ENCODE measurements at regions not wholly inside any gene's neighbourhood (a gene's known extent, or its start where the extent isn't known, plus 50 kb on each side); places are given as distances from the start of the nearest gene placed in this dataset.
"Not testable (repeated sequence)": the region's sequence is repeated elsewhere in the genome, so short reads cannot be mapped to it uniquely, and the experiment has no call there.

GRCh38 chr6:67886036-67886707, 748.9 kb upstream of the ADGRB3 start:
- FAIRE-seq = no peak
- DNase-seq (ENCODE audit: insufficient read length, low spot score) = no peak
- TF ChIP-seq POU2F2 (IDR thresholded peaks at IDR 0.05; ENCODE audit: low read depth, low read length) = no peak
- TF ChIP-seq TAF1 (IDR thresholded peaks at IDR 0.05; ENCODE audit: low read depth, low read length) = no peak
- no peak for TF ChIP-seq POLR2AphosphoS5 (IDR thresholded peaks at IDR 0.05; ENCODE audit: low read depth, low read length)
- TF ChIP-seq POLR2A (IDR thresholded peaks at IDR 0.05; ENCODE audit: low read depth, low read length) = no peak
- no peak for TF ChIP-seq SPI1 (IDR thresholded peaks at IDR 0.05; ENCODE audit: low read depth, low read length)

- no peak for TF ChIP-seq POLR2AphosphoS5 (IDR thresholded peaks at IDR 0.05; ENCODE audit: low read depth, low read length)
- TF ChIP-seq POU2F2 (IDR thresholded peaks at IDR 0.05; ENCODE audit: low read depth, low read length) = no peak
- no peak for TF ChIP-seq POLR2A (IDR thresholded peaks at IDR 0.05; ENCODE audit: low read depth, low read length)
- TF ChIP-seq TAF1 (IDR thresholded peaks at IDR 0.05; ENCODE audit: low read depth, low read length) = no peak
- TF ChIP-seq SPI1 (IDR thresholded peaks at IDR 0.05; ENCODE audit: low read depth, low read length) = no peak
- no peak for TF ChIP-seq PAX5 (IDR thresholded peaks at IDR 0.05; ENCODE audit: insufficient read depth, low read length, severe bottlenecking)
- no peak for DNase-seq (ENCODE audit: insufficient read length, low spot score)
- no peak for FAIRE-seq
Observed at GRCh38 chr6:67885081-67886033, 749.7 kb upstream of the ADGRB3 start.

DNA sequence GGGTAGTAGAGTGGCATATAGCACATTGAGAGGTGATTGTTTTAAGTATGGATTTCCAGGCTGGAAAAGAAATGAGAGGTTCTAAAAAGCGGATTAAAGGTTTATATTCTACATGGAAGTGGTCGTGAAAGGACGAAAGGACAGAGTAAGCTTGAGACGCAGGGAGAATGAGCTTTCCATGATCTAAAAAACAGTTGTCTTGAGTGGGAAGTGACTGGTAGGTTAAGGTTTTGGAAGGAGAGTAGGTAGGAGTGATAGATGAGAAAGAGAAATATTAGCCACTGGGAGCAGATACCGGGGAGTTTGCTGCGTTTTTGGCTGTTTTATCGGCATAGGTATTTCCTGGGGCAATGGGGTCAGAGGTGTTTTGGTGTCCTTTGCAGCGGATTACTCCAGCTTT, 750.6 kb upstream of the ADGRB3 start:
- TF ChIP-seq PAX5 (IDR thresholded peaks at IDR 0.05; ENCODE audit: insufficient read depth, low read length, severe bottlenecking) (no peak), TAF1 (IDR thresholded peaks at IDR 0.05; ENCODE audit: low read depth, low read length) (no peak), POLR2A (IDR thresholded peaks at IDR 0.05; ENCODE audit: low read depth, low read length) (no peak), SPI1 (IDR thresholded peaks at IDR 0.05; ENCODE audit: low read depth, low read length) (no peak), POU2F2 (IDR thresholded peaks at IDR 0.05; ENCODE audit: low read depth, low read length) (no peak), POLR2AphosphoS5 (IDR thresholded peaks at IDR 0.05; ENCODE audit: low read depth, low read length) (no peak)
- FAIRE-seq (no peak), DNase-seq (ENCODE audit: insufficient read length, low spot score) (no peak)

DNA sequence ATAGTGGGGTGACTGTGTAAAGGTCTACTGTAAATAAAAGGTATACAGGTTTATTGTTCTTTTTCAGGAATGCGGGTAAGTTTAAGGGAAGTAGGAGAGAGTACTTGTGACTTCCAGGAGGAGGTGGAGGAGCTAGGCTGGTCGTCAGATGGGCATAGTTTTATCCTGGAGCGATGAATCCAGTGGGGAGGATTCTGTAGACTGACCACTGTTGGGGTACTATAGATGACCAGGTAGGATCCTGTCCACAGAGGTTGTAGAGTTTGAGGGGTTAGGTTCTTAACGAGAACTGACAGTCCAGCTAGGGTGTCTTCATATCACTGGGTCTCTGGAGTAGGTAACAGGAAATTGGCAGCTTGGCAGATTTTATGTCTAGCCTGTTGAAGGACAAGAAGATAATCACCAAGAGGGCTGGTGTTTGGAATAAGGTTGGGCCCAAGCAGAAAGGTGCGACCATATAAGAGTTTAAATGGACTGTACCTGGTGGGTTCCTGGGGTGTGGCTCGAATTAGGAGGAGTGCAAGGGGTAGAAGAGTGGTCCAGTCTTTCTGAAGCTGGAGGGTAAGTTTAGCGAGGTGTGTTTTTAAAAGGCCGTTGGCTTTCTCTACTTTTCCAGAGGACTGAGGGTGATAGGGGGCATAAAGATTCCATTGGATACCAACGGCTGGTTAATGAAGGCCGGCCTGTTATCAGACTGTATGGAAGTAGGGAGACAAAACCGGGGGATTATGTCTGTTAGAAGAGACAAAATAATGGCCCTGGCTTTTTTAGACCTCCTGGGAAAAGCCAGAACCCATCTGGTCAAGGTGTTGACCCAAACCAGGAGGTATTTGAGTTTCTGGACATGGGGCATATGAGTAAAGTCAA, 751.3 kb upstream of the ADGRB3 start:
- FAIRE-seq = no peak
- TF ChIP-seq POLR2A (IDR thresholded peaks at IDR 0.05; ENCODE audit: low read depth, low read length) = no peak
- no peak for TF ChIP-seq SPI1 (IDR thresholded peaks at IDR 0.05; ENCODE audit: low read depth, low read length)
- TF ChIP-seq TAF1 (IDR thresholded peaks at IDR 0.05; ENCODE audit: low read depth, low read length) = no peak
- no peak for TF ChIP-seq PAX5 (IDR thresholded peaks at IDR 0.05; ENCODE audit: insufficient read depth, low read length, severe bottlenecking)
- no peak for TF ChIP-seq POLR2AphosphoS5 (IDR thresholded peaks at IDR 0.05; ENCODE audit: low read depth, low read length)
- no peak for TF ChIP-seq POU2F2 (IDR thresholded peaks at IDR 0.05; ENCODE audit: low read depth, low read length)

DNA sequence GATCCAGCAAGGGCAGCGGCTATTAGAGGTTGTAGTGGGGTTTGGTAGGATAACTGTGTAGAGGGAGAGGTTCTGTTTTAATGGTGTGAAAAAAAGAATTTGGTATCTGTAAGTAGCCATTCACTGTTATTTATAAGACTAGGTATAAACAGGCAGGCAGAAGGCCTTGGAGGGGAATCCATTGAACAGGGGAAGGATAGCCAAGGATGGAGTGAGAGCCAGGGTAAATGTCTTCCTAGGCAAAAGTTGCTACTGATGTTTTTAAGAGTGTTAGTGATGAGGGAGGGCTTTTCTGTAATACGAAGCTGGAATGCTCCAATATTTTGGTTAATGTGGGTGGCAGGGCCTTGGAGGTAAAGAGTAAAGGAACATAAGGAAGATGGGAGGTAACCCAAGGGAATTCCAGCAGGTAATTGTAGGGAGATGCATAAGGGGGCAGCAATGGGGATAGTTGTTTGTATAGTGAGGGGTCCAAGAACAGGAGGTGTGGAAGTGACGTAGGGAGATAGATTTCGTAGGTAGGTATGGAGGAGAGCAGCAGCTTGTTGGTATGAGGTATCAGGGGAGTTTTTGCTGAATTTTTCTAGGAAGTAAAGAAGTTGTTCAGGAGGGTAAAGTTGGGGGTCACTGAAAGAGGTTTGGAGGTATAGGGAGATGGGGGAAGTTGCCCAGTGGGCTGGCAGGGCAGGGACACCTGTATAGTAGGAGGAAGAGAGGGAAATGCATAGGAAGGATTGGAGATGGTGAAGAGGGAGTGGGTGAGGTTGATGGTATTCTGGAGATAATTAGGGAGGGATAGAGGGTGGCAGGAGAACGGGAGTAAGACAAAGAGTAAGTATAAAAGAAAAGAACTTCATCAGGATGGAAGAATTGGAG, 752.4 kb upstream of the ADGRB3 start:
- no peak for FAIRE-seq
- no peak for DNase-seq (ENCODE audit: insufficient read length, low spot score)
- TF ChIP-seq SPI1 (IDR thresholded peaks at IDR 0.05; ENCODE audit: low read depth, low read length) = no peak
- TF ChIP-seq POU2F2 (IDR thresholded peaks at IDR 0.05; ENCODE audit: low read depth, low read length) = no peak
- TF ChIP-seq POLR2AphosphoS5 (IDR thresholded peaks at IDR 0.05; ENCODE audit: low read depth, low read length) = no peak
- TF ChIP-seq POLR2A (IDR thresholded peaks at IDR 0.05; ENCODE audit: low read depth, low read length) = no peak
- no peak for TF ChIP-seq PAX5 (IDR thresholded peaks at IDR 0.05; ENCODE audit: insufficient read depth, low read length, severe bottlenecking)
- no peak for TF ChIP-seq TAF1 (IDR thresholded peaks at IDR 0.05; ENCODE audit: low read depth, low read length)

More for the DNA sequence above, 751.3 kb upstream of the ADGRB3 start:
- no peak for DNase-seq (ENCODE audit: insufficient read length, low spot score)

GRCh38 chr6:67881706-67882065, 753.4 kb upstream of the ADGRB3 start:
- DNase-seq (ENCODE audit: insufficient read length, low spot score) (no peak), FAIRE-seq (no peak)
- TF ChIP-seq POU2F2 (IDR thresholded peaks at IDR 0.05; ENCODE audit: low read depth, low read length) = no peak
- no peak for TF ChIP-seq TAF1 (IDR thresholded peaks at IDR 0.05; ENCODE audit: low read depth, low read length)
- no peak for TF ChIP-seq POLR2A (IDR thresholded peaks at IDR 0.05; ENCODE audit: low read depth, low read length)
- TF ChIP-seq PAX5 (IDR thresholded peaks at IDR 0.05; ENCODE audit: insufficient read depth, low read length, severe bottlenecking) = no peak
- TF ChIP-seq POLR2AphosphoS5 (IDR thresholded peaks at IDR 0.05; ENCODE audit: low read depth, low read length) = no peak
- TF ChIP-seq SPI1 (IDR thresholded peaks at IDR 0.05; ENCODE audit: low read depth, low read length) = no peak

DNA sequence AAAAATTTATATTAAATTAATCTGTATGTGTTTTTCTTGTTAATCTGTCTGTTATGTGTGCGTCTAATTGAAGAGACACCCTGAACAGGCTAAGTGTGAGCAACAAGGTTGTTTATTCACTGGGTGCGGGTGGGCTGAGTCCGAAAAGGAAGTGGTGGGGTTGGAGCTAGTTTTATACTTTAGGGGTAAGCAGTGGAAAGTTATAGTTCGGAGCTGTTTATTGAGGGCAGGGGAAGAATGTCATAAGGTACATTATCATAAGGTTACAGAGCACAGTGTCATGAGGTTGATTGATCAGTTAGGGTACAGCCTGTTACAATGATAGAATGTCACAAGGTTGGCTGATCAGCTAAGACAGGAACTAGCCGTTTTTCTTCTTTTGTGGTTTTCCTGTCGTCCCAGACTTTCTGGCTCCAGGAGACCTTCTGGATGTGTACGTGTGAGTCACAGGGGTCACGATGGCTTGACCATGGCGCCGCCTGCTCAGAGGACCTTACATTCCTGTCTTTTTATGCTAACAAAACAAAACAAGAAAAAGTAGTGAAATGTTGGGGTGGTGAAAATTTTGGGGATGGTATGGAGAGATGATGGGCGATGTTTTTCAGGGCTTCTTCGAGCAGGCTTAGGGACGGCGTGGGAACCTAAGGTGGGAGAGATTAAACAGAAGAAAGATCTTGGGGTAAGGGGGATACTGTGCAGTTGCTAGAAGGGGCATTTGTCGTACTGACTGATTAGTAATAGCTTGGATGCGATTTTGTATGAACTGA, 754.0 kb upstream of the ADGRB3 start:
- no peak for FAIRE-seq
- TF ChIP-seq SPI1 (IDR thresholded peaks at IDR 0.05; ENCODE audit: low read depth, low read length) = no peak
- no peak for TF ChIP-seq POLR2AphosphoS5 (IDR thresholded peaks at IDR 0.05; ENCODE audit: low read depth, low read length)
- no peak for TF ChIP-seq POLR2A (IDR thresholded peaks at IDR 0.05; ENCODE audit: low read depth, low read length)
- no peak for TF ChIP-seq PAX5 (IDR thresholded peaks at IDR 0.05; ENCODE audit: insufficient read depth, low read length, severe bottlenecking)
- TF ChIP-seq POU2F2 (IDR thresholded peaks at IDR 0.05; ENCODE audit: low read depth, low read length) = no peak
- TF ChIP-seq TAF1 (IDR thresholded peaks at IDR 0.05; ENCODE audit: low read depth, low read length) = no peak

GRCh38 chr6:67880343-67880742, 754.7 kb upstream of the ADGRB3 start:
- DNase-seq (ENCODE audit: insufficient read length, low spot score); FAIRE-seq: not testable (repeated sequence)

More for the DNA sequence above, 754.0 kb upstream of the ADGRB3 start:
- no peak for DNase-seq (ENCODE audit: insufficient read length, low spot score)

GRCh38 chr6:67879928-67880327, 755.2 kb upstream of the ADGRB3 start:
- FAIRE-seq; DNase-seq (ENCODE audit: insufficient read length, low spot score): not testable (repeated sequence)

- FAIRE-seq; DNase-seq (ENCODE audit: insufficient read length, low spot score): not testable (repeated sequence)
Observed at GRCh38 chr6:67879105-67879904, 755.8 kb upstream of the ADGRB3 start.

GRCh38 chr6:67878216-67878615, 756.9 kb upstream of the ADGRB3 start:
- FAIRE-seq; DNase-seq (ENCODE audit: insufficient read length, low spot score): not testable (repeated sequence)

Measured in GM12891 (cell line).